Stimulated activated CD8-positive, alpha-beta memory T cell treated with anti-CD3 and anti-CD28 coated beads, Interleukin-4, amount 100 ng/mL, for 4 hours (primary cell): ENCODE measurements at regions not wholly inside any gene's neighbourhood (a gene's known extent, or its start where the extent isn't known, plus 50 kb on each side); places are given as distances from the start of the nearest gene placed in this dataset.

Experiments
- DNase-seq, 2 donors: peaks; one replicate each; pipeline ENCODE4 v3.0.0-alpha.2; 2020; ENCODE audit warnings: low read depth in 2 of 2, low spot score in 1 of 2

- DNase-seq, result no peak
Observed at GRCh38 chr12:65517656-65518210, 239.2 kb downstream of the MSRB3 start.

- no peak for DNase-seq
Observed at GRCh38 chr12:65518771-65519170, 240.3 kb downstream of the MSRB3 start.

DNA sequence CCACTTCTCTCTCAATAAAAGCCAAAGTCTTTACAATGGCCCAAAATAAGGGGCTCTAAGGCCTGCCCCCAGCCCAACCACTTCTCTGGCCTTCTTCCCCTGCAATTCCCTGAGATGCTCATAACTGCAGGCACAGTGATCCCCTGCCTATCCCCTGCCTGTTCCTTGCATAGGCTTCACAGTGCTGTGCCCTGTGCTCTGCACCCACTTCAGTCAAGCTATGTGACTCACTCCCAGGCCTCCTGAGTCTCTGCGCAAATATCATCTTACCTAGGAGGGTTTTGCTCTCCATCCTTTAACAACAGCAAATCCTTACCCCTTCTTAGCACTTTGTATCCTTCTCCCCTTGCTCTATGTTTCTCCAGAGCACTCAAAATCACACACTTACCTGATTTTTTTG is 242.2 kb downstream of the MSRB3 start:
- no peak for DNase-seq

- no peak for DNase-seq
Observed at GRCh38 chr12:65522956-65523860, 244.7 kb downstream of the MSRB3 start.

GRCh38 chr12:65524666-65525065 is 246.2 kb downstream of the MSRB3 start:
- DNase-seq, result no peak

GRCh38 chr12:65525491-65526141 is 247.1 kb downstream of the MSRB3 start:
- no peak for DNase-seq

- no peak for DNase-seq
Observed at GRCh38 chr12:65526311-65526710, 247.8 kb downstream of the MSRB3 start.

- no peak for DNase-seq
Observed at GRCh38 chr12:65528127-65528526, 249.6 kb downstream of the MSRB3 start.

DNA sequence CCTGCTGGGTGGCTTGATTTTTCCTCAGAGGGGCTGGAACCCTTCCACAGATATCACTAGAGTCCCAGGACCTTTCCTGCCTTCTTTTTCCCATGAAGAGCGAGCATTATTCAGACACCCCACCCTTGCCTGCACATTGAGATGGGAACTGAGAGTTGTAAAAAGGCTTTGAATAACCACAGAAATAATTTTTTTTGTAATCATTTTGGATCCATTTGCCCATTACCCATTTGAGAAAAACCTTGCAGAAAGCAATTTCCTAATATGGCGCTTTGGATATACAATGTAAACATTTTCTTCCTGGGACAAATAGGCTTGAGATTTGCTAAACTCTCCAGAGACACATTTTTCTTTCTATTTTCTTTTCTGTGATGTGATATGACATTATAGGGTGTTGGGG is 250.6 kb downstream of the MSRB3 start:
- DNase-seq, result no peak

DNA sequence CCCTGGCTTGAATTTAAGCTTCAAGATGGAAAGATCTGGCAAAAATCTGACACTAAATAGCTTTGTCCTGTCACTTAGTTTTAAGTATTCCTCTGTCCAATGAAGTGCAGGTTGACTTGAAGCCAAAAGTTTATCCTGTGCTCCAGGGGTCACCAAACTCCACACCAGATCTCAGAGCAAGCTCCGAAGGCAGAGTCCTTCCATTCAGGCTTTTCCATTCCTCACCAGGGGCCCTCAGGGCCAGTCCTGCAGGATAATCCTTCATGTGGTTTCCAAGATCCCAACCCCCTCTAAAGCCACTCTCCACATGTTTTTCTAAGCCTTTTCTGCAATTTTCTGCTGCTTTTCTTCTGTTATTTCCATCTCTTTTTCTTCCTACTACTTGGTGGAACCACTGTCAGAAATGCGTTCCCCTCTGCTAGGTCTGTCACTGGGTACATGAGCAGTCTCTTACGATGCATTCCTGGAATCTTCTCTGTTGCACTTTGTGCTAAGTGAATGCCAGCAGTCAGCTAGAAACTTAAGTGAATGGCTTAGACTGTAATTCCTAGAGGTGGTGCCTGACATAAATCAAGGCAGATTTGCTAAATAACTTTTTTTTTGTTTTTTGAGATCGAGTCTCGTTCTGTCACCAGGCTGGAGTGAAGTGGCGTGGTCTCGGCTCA is 251.4 kb downstream of the MSRB3 start:
- DNase-seq, result no peak

- DNase-seq, result no peak
Observed at GRCh38 chr12:65532162-65532561, 253.7 kb downstream of the MSRB3 start.

GRCh38 chr12:65532764-65533163 is 254.3 kb downstream of the MSRB3 start:
- no peak for DNase-seq

DNA sequence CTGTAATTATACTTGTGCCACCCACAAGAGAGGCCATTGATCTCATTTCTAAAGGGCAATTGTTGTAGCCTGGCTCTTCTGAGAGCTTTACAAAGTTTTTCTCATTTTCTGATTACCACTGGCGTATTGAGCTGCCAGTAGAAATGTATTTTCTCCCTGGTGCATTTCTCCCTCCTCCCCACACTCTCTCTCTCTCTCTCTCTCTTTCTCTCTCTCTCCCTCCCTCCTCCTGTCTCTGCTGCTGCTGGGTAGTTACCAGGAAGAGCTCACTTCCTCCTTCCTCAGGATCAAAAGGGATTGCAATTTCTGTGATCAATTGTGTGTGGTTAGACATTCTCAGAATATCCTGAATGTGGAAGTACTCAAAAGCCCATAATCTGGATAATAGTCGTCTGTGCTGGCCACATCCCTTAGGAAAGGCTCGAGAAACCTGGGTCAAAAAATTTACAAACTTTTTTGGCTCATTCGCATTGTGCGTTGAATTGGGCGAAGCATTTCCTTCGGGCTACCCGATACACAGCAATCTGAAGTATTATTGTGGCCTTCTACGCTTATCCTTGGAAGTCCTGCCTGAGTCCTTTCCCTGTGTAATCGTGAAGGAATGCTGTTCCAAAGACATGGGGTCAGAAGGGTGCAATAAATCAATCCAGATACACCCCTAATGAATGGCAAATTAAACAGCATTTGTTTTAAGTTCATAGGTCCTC is 254.8 kb downstream of the MSRB3 start:
- no peak for DNase-seq

- no peak for DNase-seq
Observed at GRCh38 chr12:65534238-65534841, 255.9 kb downstream of the MSRB3 start.

DNA sequence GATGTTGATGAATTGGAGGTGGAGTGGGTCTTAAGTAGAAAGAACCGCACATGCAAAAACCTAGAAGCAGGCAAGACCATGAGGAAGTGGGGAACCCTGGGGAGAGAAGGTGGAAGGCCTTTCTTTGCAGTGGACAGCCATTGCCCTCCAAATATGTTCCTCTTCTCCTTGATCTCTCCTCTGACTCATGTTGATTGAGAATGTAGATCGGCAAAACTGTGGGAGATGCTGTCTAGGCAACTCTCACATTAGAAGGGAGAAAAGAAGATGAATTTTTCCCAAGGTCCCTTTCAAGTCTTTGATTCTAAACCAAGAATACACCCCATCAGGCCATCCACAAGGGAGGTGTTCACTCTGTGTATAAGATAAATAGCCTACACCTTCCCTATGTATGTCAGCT is 257.5 kb downstream of the MSRB3 start:
- no peak for DNase-seq

DNA sequence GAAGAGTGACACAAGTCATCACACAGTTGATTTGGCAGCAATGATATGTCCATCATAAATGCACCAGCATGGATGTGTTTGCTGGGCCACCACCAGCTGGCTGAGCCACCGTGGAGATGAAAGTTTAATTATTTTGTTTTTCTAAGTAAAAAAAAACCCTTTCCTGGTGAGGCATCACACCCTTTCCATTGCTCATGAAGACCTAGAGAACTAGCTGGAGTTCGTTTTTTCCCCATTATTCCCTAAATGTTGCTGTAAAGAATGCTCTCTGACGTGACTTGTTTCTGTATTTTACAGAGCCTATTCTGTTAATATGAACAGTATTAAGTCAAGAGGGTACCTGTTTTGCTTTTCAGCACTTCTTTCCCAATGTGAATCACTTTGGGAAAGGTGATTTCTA is 257.9 kb downstream of the MSRB3 start:
- no peak for DNase-seq

- DNase-seq, result no peak
Observed at GRCh38 chr12:65536876-65537681, 258.6 kb downstream of the MSRB3 start.

DNA sequence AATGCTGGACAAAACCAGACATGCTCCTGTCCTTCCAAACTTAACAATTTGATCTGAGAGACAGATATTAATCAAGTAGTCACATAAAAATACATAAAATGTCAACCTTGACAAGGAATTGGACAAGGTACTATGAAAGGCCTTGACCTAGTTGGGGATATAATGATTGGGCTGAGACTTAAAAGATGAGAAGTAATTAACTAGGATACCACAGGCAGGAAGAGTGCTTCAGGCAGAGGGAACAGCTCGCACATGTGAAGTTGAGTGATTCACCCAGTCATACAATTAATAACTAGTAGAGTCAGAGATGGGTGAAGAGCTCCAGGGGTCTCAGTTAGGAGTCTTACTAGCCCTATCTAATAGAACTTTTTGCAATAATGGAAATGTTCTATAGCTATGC is 259.5 kb downstream of the MSRB3 start:
- no peak for DNase-seq

DNA sequence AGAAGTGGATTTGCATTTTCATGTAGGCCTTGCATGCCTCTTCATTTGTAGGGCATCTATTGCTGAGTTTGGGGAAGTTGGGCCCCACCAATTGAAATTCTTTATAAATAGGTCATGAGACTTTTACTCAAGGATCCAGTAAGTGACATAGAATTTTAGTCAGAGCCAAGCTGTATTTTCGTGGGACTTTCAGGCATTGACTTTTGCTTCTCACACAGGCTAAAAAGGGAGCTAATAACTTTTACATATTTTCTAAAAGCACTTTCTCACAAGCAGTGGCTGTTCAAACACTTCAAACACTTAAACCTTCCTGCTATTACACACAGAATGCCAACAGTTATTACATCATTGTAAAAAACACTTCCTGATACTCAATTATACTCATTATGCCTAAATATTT is 260.5 kb downstream of the MSRB3 start:
- DNase-seq, result no peak

- DNase-seq, result no peak
Observed at GRCh38 chr12:65540140-65540539, 261.7 kb downstream of the MSRB3 start.
